H1 (cell line): ENCODE measurements at regions not wholly inside any gene's neighbourhood (a gene's known extent, or its start where the extent isn't known, plus 50 kb on each side); places are given as distances from the start of the nearest gene placed in this dataset.

Source experiments
- CTCF ChIA-PET: fragments of 300-600 bp; sonication (Branson Sonifier 250); formaldehyde crosslinking; loops from one replicate; lab custom pipeline; 2021; ENCODE audit not compliant: partially characterized antibody; lab: Charles Lee
- POLR2A ChIA-PET: fragments of 300-600 bp; sonication (Branson Sonifier 250); formaldehyde crosslinking; loops from one replicate; lab custom pipeline; 2021; ENCODE audit warnings: inconsistent platforms; ENCODE audit not compliant: partially characterized antibody; lab: Charles Lee
- DNase-seq, 2 experiments: peaks; one replicate each; pipeline versions ENCODE4 v3.0.0 to v3.0.0-alpha.2; 2010 to 2022; ENCODE audit warnings: low spot score in 2 of 2, low read depth in 1 of 2, mixed read lengths in 1 of 2
- FAIRE-seq: peaks from 2 replicates; lab custom pipeline; 2011; peaks lifted over from hg19 to GRCh38; lab: Jason Lieb, UNC
- H2AFZ ChIP-seq: 2 replicates; pipeline ENCODE4 v1.8.1; 2012; ENCODE audit warnings: low read length, inconsistent platforms
- H2AK5ac ChIP-seq: 2 replicates; pipeline ENCODE4 v1.6.1; 2013; ENCODE audit warnings: low read depth, low read length
- H2BK120ac ChIP-seq: replicated peaks from 2 replicates; pipeline ENCODE3; 2013; ENCODE audit warnings: low read depth, low read length, inconsistent platforms
- H2BK12ac ChIP-seq: 2 replicates; pipeline ENCODE4 v1.6.1; 2013; ENCODE audit warnings: low read depth, low read length
- H2BK15ac ChIP-seq: 2 replicates; pipeline ENCODE4 v1.6.1; 2013; ENCODE audit warnings: low read length
- H2BK20ac ChIP-seq: 2 replicates; pipeline ENCODE4 v1.6.1; 2013; ENCODE audit warnings: low read length
- H2BK5ac ChIP-seq: 2 replicates; pipeline ENCODE4 v1.6.1; 2013; ENCODE audit warnings: low read depth, low read length
- H3K14ac ChIP-seq: 2 replicates; pipeline ENCODE4 v1.6.1; 2013; ENCODE audit warnings: inconsistent platforms; ENCODE audit not compliant: insufficient read length
- H3K18ac ChIP-seq: 2 replicates; pipeline ENCODE4 v1.6.1; 2013; ENCODE audit warnings: low read length; ENCODE audit errors: extremely low read depth
- H3K23ac ChIP-seq: 2 replicates; pipeline ENCODE4 v1.6.1; 2013; ENCODE audit warnings: inconsistent platforms; ENCODE audit not compliant: insufficient read length
- H3K23me2 ChIP-seq: 2 replicates; pipeline ENCODE4 v1.6.1; 2013; ENCODE audit warnings: low read depth, low read length
- H3K27ac ChIP-seq: 2 replicates; pipeline ENCODE4 v1.6.1; 2011; ENCODE audit warnings: low read depth, low read length, inconsistent platforms
- H3K27me3 ChIP-seq, 4 experiments: replicated peaks in 1 of 4; 1 replicate in 1 of 4; 2 replicates in 3 of 4; pipeline versions ENCODE4 v1.6.1 to v1.8.1; 2011 to 2013; ENCODE audit warnings: low read length in 3 of 4, mild to moderate bottlenecking in 3 of 4, inconsistent platforms in 2 of 4, mixed read lengths in 2 of 4, moderate library complexity in 1 of 4; ENCODE audit not compliant: control insufficient read depth in 3 of 4, insufficient read depth in 3 of 4; ENCODE audit errors: extremely low read depth in 1 of 4
- H3K36me3 ChIP-seq, 4 experiments: 2 replicates each; pipeline versions ENCODE4 v1.6.1 to v1.8.1; 2011 to 2013; ENCODE audit warnings: mild to moderate bottlenecking in 4 of 4, low read length in 3 of 4, moderate library complexity in 2 of 4, control low read depth in 1 of 4, inconsistent platforms in 1 of 4; ENCODE audit not compliant: insufficient read depth in 4 of 4, control insufficient read depth in 2 of 4
- H3K4ac ChIP-seq: replicated peaks from 2 replicates; pipeline ENCODE3; 2013; ENCODE audit warnings: low read length, low read depth, mixed read lengths, inconsistent platforms; ENCODE audit not compliant: insufficient read length
- H3K4me1 ChIP-seq, 4 experiments: replicated peaks in 1 of 4; 1 replicate in 1 of 4; 2 replicates in 3 of 4; pipeline versions ENCODE4 v1.6.1 to v1.8.1; 2011 to 2013; ENCODE audit warnings: low read length in 3 of 4, inconsistent platforms in 2 of 4, mixed read lengths in 1 of 4; ENCODE audit not compliant: insufficient read depth in 4 of 4, control insufficient read depth in 3 of 4
- H3K4me2 ChIP-seq, 2 experiments: 2 replicates each; pipeline versions ENCODE4 v1.6.1 to v1.8.1; 2011 to 2013; ENCODE audit warnings: low read depth in 2 of 2, low read length in 2 of 2, control low read depth in 1 of 2, inconsistent platforms in 1 of 2, mild to moderate bottlenecking in 1 of 2; ENCODE audit not compliant: insufficient read depth in 1 of 2
- H3K4me3 ChIP-seq, 4 experiments: fragments of 200-600, 300-600 bp in 1 of 4; sonication (generic), shearing (Covaris generic), sonication (Bioruptor Twin) in 1 of 4; 2 replicates each; pipeline versions ENCODE4 v1.5.1 to v1.8.1; 2011 to 2016; ENCODE audit warnings: low read length in 4 of 4, low read depth in 3 of 4, control low read depth in 2 of 4, inconsistent platforms in 2 of 4, mild to moderate bottlenecking in 2 of 4, mixed read lengths in 1 of 4, moderate library complexity in 1 of 4; ENCODE audit not compliant: insufficient read depth in 2 of 4; ENCODE audit errors: extremely low read depth in 1 of 4
- H3K56ac ChIP-seq: replicated peaks from 2 replicates; pipeline ENCODE3; 2013; ENCODE audit warnings: low read depth, mild to moderate bottlenecking, mixed read lengths, low read length, inconsistent platforms; ENCODE audit not compliant: insufficient read length
- H3K79me1 ChIP-seq: 2 replicates; pipeline ENCODE4 v1.6.1; 2013; ENCODE audit warnings: low read depth, low read length, control low read depth
- H3K79me2 ChIP-seq, 2 experiments: 2 replicates each; pipeline versions ENCODE4 v1.6.1 to v1.8.1; 2012 to 2013; ENCODE audit warnings: low read length in 2 of 2, mild to moderate bottlenecking in 2 of 2, inconsistent platforms in 1 of 2; ENCODE audit not compliant: insufficient read depth in 2 of 2, control insufficient read depth in 1 of 2
- H3K9ac ChIP-seq, 4 experiments: replicated peaks in 1 of 4; 1 replicate in 1 of 4; 2 replicates in 3 of 4; pipeline versions ENCODE4 v1.6.1 to v1.8.1; 2011 to 2013; ENCODE audit warnings: low read depth in 3 of 4, low read length in 3 of 4, control low read depth in 2 of 4, mild to moderate bottlenecking in 2 of 4, moderate library complexity in 2 of 4, inconsistent platforms in 1 of 4; ENCODE audit errors: extremely low read depth in 1 of 4
- H3K9me3 ChIP-seq, 2 experiments: 2 replicates each; pipeline versions ENCODE4 v1.6.1 to v1.8.1; 2012 to 2013; ENCODE audit warnings: mild to moderate bottlenecking in 2 of 2, moderate library complexity in 2 of 2, control low read depth in 1 of 2, inconsistent platforms in 1 of 2, low read depth in 1 of 2, low read length in 1 of 2, mixed read lengths in 1 of 2; ENCODE audit not compliant: insufficient read depth in 2 of 2
- H4K20me1 ChIP-seq, 2 experiments: replicated peaks in 1 of 2; 2 replicates each; pipeline versions ENCODE3 to v1.8.1; 2011 to 2013; ENCODE audit warnings: inconsistent platforms in 2 of 2, low read length in 2 of 2, mild to moderate bottlenecking in 1 of 2; ENCODE audit not compliant: insufficient read depth in 2 of 2, control insufficient read depth in 1 of 2
- H4K5ac ChIP-seq: 2 replicates; pipeline ENCODE4 v1.6.1; 2013; ENCODE audit warnings: low read length, low read depth, mixed read lengths, inconsistent platforms; ENCODE audit not compliant: insufficient read length
- H4K8ac ChIP-seq: 2 replicates; pipeline ENCODE4 v1.8.0; 2013; ENCODE audit warnings: mild to moderate bottlenecking, moderate library complexity, low read length, inconsistent platforms; ENCODE audit not compliant: insufficient read depth; ENCODE audit errors: extremely low read depth
- H4K91ac ChIP-seq: replicated peaks from 2 replicates; pipeline ENCODE3; 2013; ENCODE audit warnings: low read length, mixed read lengths, inconsistent platforms; ENCODE audit not compliant: insufficient read length
- CBX8 ChIP-seq: fragments of 300-800, 300-1000 bp; sonication (generic); IDR thresholded peaks from 2 replicates; pipeline ENCODE4 v1.7.1; 2016; ENCODE audit warnings: low read depth, low read length, borderline replicate concordance
- GABPA ChIP-seq: IDR thresholded peaks from 2 replicates; pipeline ENCODE4 v1.6.1; 2011; ENCODE audit warnings: mild to moderate bottlenecking, low read length, moderate library complexity, borderline replicate concordance; ENCODE audit not compliant: insufficient read depth
- HDAC2 ChIP-seq, 2 experiments: fragments of 300-600 bp in 1 of 2; sonication (generic) in 1 of 2; IDR thresholded peaks; 2 replicates each; pipeline ENCODE4 v1.6.1; 2011 to 2012; ENCODE audit warnings: low read depth in 2 of 2, low read length in 2 of 2, mild to moderate bottlenecking in 2 of 2, moderate library complexity in 2 of 2, borderline replicate concordance in 1 of 2, inconsistent platforms in 1 of 2
- RBBP5 ChIP-seq: IDR thresholded peaks from 2 replicates; pipeline ENCODE4 v1.7.1; 2012; ENCODE audit warnings: low read depth, mild to moderate bottlenecking, inconsistent platforms, low read length, moderate library complexity, borderline replicate concordance
- RFX5 ChIP-seq: IDR thresholded peaks from 2 replicates; pipeline ENCODE4 v1.6.1; 2011; ENCODE audit warnings: low read depth, low read length, improper control_type of control experiment, borderline replicate concordance
- TCF12 ChIP-seq: IDR thresholded peaks from 2 replicates; pipeline ENCODE4 v1.6.1; 2011; ENCODE audit warnings: low read depth, mild to moderate bottlenecking, low read length

- Histone ChIP-seq H4K5ac (no peak overlapping the region), H2BK12ac (no peak overlapping the region), H3K23me2 (no peaks in the 10 kb centered on the region; the same call in 1 of the 2 replicates), H2BK120ac (no peak overlapping the region), H4K20me1 (no peaks in the 10 kb centered on the region), H3K4me3 (no peak overlapping the region), H3K56ac (no peak overlapping the region), H3K4ac (no peak overlapping the region), H2AK5ac (no peak overlapping the region), H3K14ac (no peak overlapping the region), H3K79me1 (no peaks in the 10 kb centered on the region), H2AFZ (no peak overlapping the region), H3K27me3 (no peaks in the 10 kb centered on the region), H3K4me1 (no peaks in the 10 kb centered on the region; a peak in 1 of 7 replicates), H2BK15ac (no peak overlapping the region), H3K18ac (no peak overlapping the region), H4K8ac (no peak overlapping the region), H3K27ac (no peak overlapping the region), H2BK20ac (no peak overlapping the region), H3K9ac (no peak overlapping the region), H3K9me3 (no peaks in the 10 kb centered on the region), H3K79me2 (no peaks in the 10 kb centered on the region), H3K23ac (no peak overlapping the region), H3K4me2 (no peak overlapping the region), H4K91ac (no peak overlapping the region), H3K36me3 (no peaks in the 10 kb centered on the region), H2BK5ac (no peak overlapping the region)
- ChIA-PET CTCF (interaction anchor here (0.6 to 1.1 kb wide), 4 partner anchors 9 to 601 kb away, joined by 3 to 5 read pairs (median 4); no protein-coding TSS in a partner anchor), POLR2A (interaction anchor here (0.6 kb wide), 1 partner anchor 16 kb away, joined by 3 read pairs; no protein-coding TSS in a partner anchor)
- FAIRE-seq (no peak), DNase-seq (no peak)
- TF ChIP-seq GABPA (no peak), TCF12 (no peak), HDAC2 (IDR thresholded peaks at IDR 0.05; ENCODE audit: borderline replicate concordance in 1 of 2, low read depth in 2 of 2, low read length in 2 of 2) (no peak), RFX5 (no peak), CBX8 (no peak), RBBP5 (no peak)
Measured at GRCh38 chr3:5321666-5322340, 134.3 kb downstream of the EDEM1 start.
